Panc1 (cell line): ENCODE measurements at regions not wholly inside any gene's neighbourhood (a gene's known extent, or its start where the extent isn't known, plus 50 kb on each side); places are given as distances from the start of the nearest gene placed in this dataset.

Experiments used
- ATAC-seq: fragments of 200-7000 bp; cut with Tn5 transposase; 2 replicates; pipeline ENCODE4 v1.9.1; 2020; ENCODE audit warnings: mild to moderate bottlenecking, moderate library complexity
- BruUV-seq: library from RNA; stranded (reverse); fragments of 400-500 nt; replicated peaks from 2 replicates; lab custom pipeline; 2021; lab: Mats Ljungman, UMichigan
- CTCF ChIA-PET: fragments of 300-600 bp; sonication (Branson Sonifier 250); formaldehyde crosslinking; loops from one replicate; lab custom pipeline; 2022; ENCODE audit warnings: antibody characterized with exemption; lab: Charles Lee
- POLR2A ChIA-PET: fragments of 300-600 bp; sonication (Branson Sonifier 250); formaldehyde crosslinking; loops from one replicate; lab custom pipeline; 2022; ENCODE audit warnings: antibody characterized with exemption; lab: Charles Lee
- DNase-seq: peaks from one replicate; pipeline ENCODE4 v3.0.0-alpha.2; 2010; ENCODE audit warnings: low read depth, low spot score
- H3K27ac ChIP-seq: 2 replicates; pipeline ENCODE4 v1.5.1; 2011; ENCODE audit warnings: mild to moderate bottlenecking, low read length, inconsistent platforms
- H3K27me3 ChIP-seq: fragments of 200-500 bp; sonication (Bioruptor generic); 2 replicates; pipeline ENCODE4 v1.6.0; 2014; ENCODE audit warnings: low read length, inconsistent platforms; ENCODE audit not compliant: control insufficient read depth, insufficient read depth
- H3K36me3 ChIP-seq: fragments of 200-500 bp; sonication (Bioruptor generic); 2 replicates; pipeline ENCODE4 v1.5.1; 2014; ENCODE audit warnings: inconsistent platforms, mild to moderate bottlenecking, low read length, moderate library complexity; ENCODE audit not compliant: control insufficient read depth, insufficient read depth
- H3K4me1 ChIP-seq: 2 replicates; pipeline ENCODE4 v1.5.1; 2011; ENCODE audit warnings: inconsistent platforms, mild to moderate bottlenecking, low read length, moderate library complexity; ENCODE audit not compliant: control insufficient read depth, insufficient read depth
- H3K4me3 ChIP-seq, 2 experiments: 2 replicates each; pipeline ENCODE4 v1.5.1; 2011 to 2012; ENCODE audit warnings: low read depth in 2 of 2, low read length in 2 of 2, mild to moderate bottlenecking in 2 of 2, inconsistent platforms in 1 of 2, moderate library complexity in 1 of 2
- H3K9me3 ChIP-seq: fragments of 200-500 bp; sonication (Bioruptor generic); 2 replicates; pipeline ENCODE4 v1.5.1; 2014; ENCODE audit warnings: low read depth, mild to moderate bottlenecking, inconsistent platforms, low read length, moderate library complexity; ENCODE audit not compliant: control insufficient read depth, insufficient read depth
- CTCF ChIP-seq: fragments of 450-650 bp; IDR thresholded peaks from 2 replicates; pipeline ENCODE4 v1.5.1; 2017; ENCODE audit warnings: mild to moderate bottlenecking
- POLR2AphosphoS5 ChIP-seq: IDR thresholded peaks from 2 replicates; pipeline ENCODE4 v1.6.1; 2012; ENCODE audit warnings: mild to moderate bottlenecking, low read depth, low read length, moderate library complexity
- REST ChIP-seq, 2 experiments: IDR thresholded peaks; 2 replicates each; pipeline ENCODE4 v1.6.1; 2011 to 2012; ENCODE audit warnings: low read depth in 2 of 2, control low read depth in 1 of 2, low read length in 1 of 2, mild to moderate bottlenecking in 1 of 2, moderate library complexity in 1 of 2; ENCODE audit not compliant: insufficient read depth in 1 of 2
- SIN3A ChIP-seq: IDR thresholded peaks from 2 replicates; pipeline ENCODE4 v1.6.1; 2012; ENCODE audit warnings: low read depth, mild to moderate bottlenecking, low read length, moderate library complexity, borderline replicate concordance; ENCODE audit not compliant: insufficient read depth
- TCF7L2 ChIP-seq: IDR thresholded peaks from 2 replicates; pipeline ENCODE4 v1.6.1; 2011; ENCODE audit warnings: mild to moderate bottlenecking, low read depth, low read length, inconsistent platforms
- in situ Hi-C: cut with HindIII; loops from 2 replicates; pipeline ENCODE4 v1.10.0; 2016; ENCODE audit warnings: low sequenced_read_pairs, low pct_unique_long_range_greater_than_20kb
- intact Hi-C: fragments of 100-400 bp; cut with micrococcal nuclease; formaldehyde crosslinking; loops from one replicate; pipeline ENCODE4 v1.10.0; 2022; ENCODE audit not compliant: unreplicated experiment

- TF ChIP-seq CTCF (no peak), TCF7L2 (no peak), POLR2AphosphoS5 (no peak), REST (IDR thresholded peaks at IDR 0.05; ENCODE audit: insufficient read depth in 1 of 2, low read depth in 2 of 2, low read length in 1 of 2) (no peak), SIN3A (no peak)
- H3K36me3 ChIP-seq: no peaks in the 10 kb centered on the region
- in situ Hi-C loops: no loop called here
- ChIA-PET CTCF (no interaction called here), POLR2A (no interaction called here)
- H3K4me1 ChIP-seq: no peaks in the 10 kb centered on the region
- H3K27me3 ChIP-seq: no peaks in the 10 kb centered on the region
- ATAC-seq (no peak), DNase-seq (no peak)
- BruUV-seq: no TSS peak
- H3K4me3 ChIP-seq: no peak overlapping the region
- intact Hi-C loops: no loop called here
- H3K27ac ChIP-seq: no peak overlapping the region
- H3K9me3 ChIP-seq: no peaks in the 10 kb centered on the region
These were observed 234.7 kb downstream of the C1D start for GRCh38 chr2:67828066-67828465.

GRCh38 chr2:67829470-67829869, 233.3 kb downstream of the C1D start:
- H3K27ac ChIP-seq: no peak overlapping the region
- DNase-seq (no peak), ATAC-seq (no peak)
- H3K27me3 ChIP-seq: no peaks in the 10 kb centered on the region
- no peak overlapping the region for H3K4me3 ChIP-seq
- intact Hi-C loops (no loop called here), in situ Hi-C loops (no loop called here)
- no peaks in the 10 kb centered on the region for H3K9me3 ChIP-seq
- H3K4me1 ChIP-seq: no peaks in the 10 kb centered on the region
- TF ChIP-seq REST (IDR thresholded peaks at IDR 0.05; ENCODE audit: insufficient read depth in 1 of 2, low read depth in 2 of 2, low read length in 1 of 2): no peak
- TF ChIP-seq POLR2AphosphoS5: no peak
- no peak for TF ChIP-seq SIN3A
- TF ChIP-seq CTCF: no peak
- TF ChIP-seq TCF7L2: no peak
- CTCF ChIA-PET: no interaction called here
- POLR2A ChIA-PET: no interaction called here
- H3K36me3 ChIP-seq: no peaks in the 10 kb centered on the region
- BruUV-seq: no TSS peak
